OCI-LY3 (cell line): ENCODE measurements at regions not wholly inside any gene's neighbourhood (a gene's known extent, or its start where the extent isn't known, plus 50 kb on each side); places are given as distances from the start of the nearest gene placed in this dataset.

Experiments used
- CTCF ChIP-seq: fragments of 200-600, 300-600 bp; sonication (generic); IDR thresholded peaks from 2 replicates; pipeline ENCODE4 v1.5.1; 2014; ENCODE audit warnings: antibody characterized with exemption, low read length, low read depth
- EZH2phosphoT487 ChIP-seq: fragments of 200-600 bp; shearing (Covaris generic); IDR thresholded peaks from 2 replicates; pipeline ENCODE4 v1.6.1; 2018; ENCODE audit warnings: antibody characterized with exemption, mixed run types, low read depth

- no peak for TF ChIP-seq CTCF
- TF ChIP-seq EZH2phosphoT487 = no peak
These were observed 200.3 kb downstream of the LSM5 start for GRCh38 chr7:32289651-32290414.
